SU-DHL-6 (cell line): ENCODE measurements at regions not wholly inside any gene's neighbourhood (a gene's known extent, or its start where the extent isn't known, plus 50 kb on each side); places are given as distances from the start of the nearest gene placed in this dataset.

ENCODE experiments used
- EZH2phosphoT487 ChIP-seq: fragments of 200-600 bp; sonication (generic), shearing (Covaris generic); conservative IDR thresholded peaks from 2 replicates; pipeline ENCODE4 v1.6.1; 2018; ENCODE audit warnings: mild to moderate bottlenecking, antibody characterized with exemption, low read length, moderate library complexity, mixed read lengths
- TF ChIP-seq, protein P1 (sequence below): fragments of 200-600 bp; sonication (generic); IDR thresholded peaks from one replicate; pipeline ENCODE4 v1.5.1; 2017; ENCODE audit warnings: antibody characterized with exemption, mild to moderate bottlenecking, low read length, moderate library complexity; ENCODE audit not compliant: insufficient read depth, poor library complexity, severe bottlenecking

DNA sequence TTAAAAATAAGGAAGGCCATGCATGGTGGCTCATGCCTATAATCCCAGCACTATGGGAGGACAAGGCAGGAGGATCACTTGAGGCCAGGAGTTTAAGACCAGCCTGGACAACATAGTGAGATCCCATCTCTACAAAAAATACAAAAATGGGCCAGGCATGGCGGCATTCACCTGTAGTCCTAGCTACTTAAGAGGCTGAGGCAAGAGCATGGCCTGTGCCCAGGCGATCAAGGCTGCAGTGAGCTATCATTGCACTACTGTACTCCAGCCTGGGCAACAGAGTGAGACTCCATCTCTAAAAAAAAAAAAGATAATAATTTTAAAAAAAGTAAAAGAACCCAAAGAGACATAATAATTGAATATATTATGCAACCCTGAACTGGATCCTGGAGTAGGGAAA is 83.6 kb upstream of the ZNF423 start:
- TF ChIP-seq, protein P1, sequence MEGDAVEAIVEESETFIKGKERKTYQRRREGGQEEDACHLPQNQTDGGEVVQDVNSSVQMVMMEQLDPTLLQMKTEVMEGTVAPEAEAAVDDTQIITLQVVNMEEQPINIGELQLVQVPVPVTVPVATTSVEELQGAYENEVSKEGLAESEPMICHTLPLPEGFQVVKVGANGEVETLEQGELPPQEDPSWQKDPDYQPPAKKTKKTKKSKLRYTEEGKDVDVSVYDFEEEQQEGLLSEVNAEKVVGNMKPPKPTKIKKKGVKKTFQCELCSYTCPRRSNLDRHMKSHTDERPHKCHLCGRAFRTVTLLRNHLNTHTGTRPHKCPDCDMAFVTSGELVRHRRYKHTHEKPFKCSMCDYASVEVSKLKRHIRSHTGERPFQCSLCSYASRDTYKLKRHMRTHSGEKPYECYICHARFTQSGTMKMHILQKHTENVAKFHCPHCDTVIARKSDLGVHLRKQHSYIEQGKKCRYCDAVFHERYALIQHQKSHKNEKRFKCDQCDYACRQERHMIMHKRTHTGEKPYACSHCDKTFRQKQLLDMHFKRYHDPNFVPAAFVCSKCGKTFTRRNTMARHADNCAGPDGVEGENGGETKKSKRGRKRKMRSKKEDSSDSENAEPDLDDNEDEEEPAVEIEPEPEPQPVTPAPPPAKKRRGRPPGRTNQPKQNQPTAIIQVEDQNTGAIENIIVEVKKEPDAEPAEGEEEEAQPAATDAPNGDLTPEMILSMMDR, result no peak
- TF ChIP-seq EZH2phosphoT487, result no peak
